NB4 (cell line): ENCODE measurements at regions not wholly inside any gene's neighbourhood (a gene's known extent, or its start where the extent isn't known, plus 50 kb on each side); places are given as distances from the start of the nearest gene placed in this dataset.
A peak's percentile ranks its signal among the peaks of the same experiment; 100 is the strongest.

Source experiments
- DNase-seq: peaks from one replicate; pipeline ENCODE4 v3.0.0; 2010; ENCODE audit warnings: low read depth
- H3K4me3 ChIP-seq: one replicate; pipeline ENCODE4 v1.5.1; 2011; ENCODE audit warnings: mild to moderate bottlenecking, low read depth, low read length, moderate library complexity
- MYC ChIP-seq: IDR thresholded peaks from 2 replicates; pipeline ENCODE4 v1.6.1; 2011; ENCODE audit warnings: low read depth, low read length
- POLR2A ChIP-seq: IDR thresholded peaks from 2 replicates; pipeline ENCODE4 v1.6.1; 2011; ENCODE audit warnings: mild to moderate bottlenecking; ENCODE audit not compliant: insufficient read length; ENCODE audit errors: extremely low read depth
- TF ChIP-seq, protein P1 (sequence below): IDR thresholded peaks from 2 replicates; pipeline ENCODE4 v1.6.1; 2011; ENCODE audit warnings: low read depth, low read length
- TF ChIP-seq, protein P2 (sequence below): IDR thresholded peaks from one replicate; pipeline ENCODE4 v1.5.1; 2012; ENCODE audit warnings: low read depth, low read length

DNA sequence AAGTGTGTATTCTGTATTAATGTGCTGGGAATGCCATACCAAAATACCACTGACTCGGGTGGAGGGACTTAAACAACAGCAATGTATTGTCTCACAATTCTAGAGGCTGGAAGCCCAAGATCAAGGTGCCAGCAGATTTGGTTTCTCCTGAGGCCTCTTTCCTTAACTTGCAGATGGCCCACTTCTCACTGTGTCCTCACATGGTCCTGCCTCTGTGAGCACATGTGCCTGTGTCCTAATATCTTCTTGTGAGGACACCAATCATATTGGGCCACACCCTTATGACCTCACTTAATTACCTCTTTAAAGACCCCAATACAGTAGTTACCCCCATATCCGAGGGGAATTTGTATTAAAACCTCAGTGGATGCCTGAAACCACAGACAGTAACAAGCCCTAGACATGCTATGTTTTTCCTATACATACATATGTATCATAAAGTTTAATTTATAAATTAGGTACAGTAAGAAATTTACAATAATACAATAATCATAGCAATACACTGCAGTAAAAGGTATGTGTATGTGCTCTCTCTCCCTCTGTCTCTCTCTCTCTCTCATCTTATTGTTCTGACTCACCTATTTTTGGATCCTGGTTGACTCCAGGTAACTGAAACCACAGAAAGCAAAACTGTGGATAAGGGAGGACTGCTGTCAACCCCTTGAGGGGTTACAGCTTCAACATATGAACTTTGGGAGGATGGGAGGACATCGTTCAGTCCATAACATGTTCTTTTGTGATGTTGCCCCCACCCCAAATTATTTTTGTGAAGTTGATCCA, 174.3 kb downstream of the IRS2 start:
- no peak overlapping the region for H3K4me3 ChIP-seq
- DNase-seq = no peak
- TF ChIP-seq POLR2A = no peak
- TF ChIP-seq MYC = no peak
- TF ChIP-seq, protein P1, sequence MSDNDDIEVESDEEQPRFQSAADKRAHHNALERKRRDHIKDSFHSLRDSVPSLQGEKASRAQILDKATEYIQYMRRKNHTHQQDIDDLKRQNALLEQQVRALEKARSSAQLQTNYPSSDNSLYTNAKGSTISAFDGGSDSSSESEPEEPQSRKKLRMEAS = peak; percentile 65; the same call in 1 of the 2 replicates

DNA sequence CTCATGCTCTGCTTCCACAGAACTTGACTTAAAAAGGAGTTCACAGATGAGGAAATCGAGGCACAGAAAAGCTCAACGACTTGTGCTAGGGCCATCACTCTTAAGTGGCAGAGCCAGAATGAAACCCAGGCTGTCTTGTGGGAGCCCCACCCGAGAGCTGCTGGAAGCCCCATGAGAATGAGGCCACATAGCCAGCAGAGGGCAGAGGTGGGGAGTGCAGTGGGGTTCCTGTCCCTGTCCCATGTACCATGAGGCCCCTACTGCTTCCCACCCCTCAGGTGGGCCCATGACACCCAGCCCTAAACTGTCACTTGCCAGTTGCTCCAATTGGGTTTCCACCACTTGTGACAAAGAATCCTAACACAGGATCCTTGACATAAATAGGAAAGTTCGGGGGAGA, 175.9 kb downstream of the IRS2 start:
- no peak overlapping the region for H3K4me3 ChIP-seq
- peak; percentile 67 for DNase-seq
- TF ChIP-seq MYC (0 out of 2 replicates have a peak, but pooled peaks have one; percentile 37), POLR2A (no peak)
- TF ChIP-seq, protein P1 = no peak
- TF ChIP-seq, protein P2, sequence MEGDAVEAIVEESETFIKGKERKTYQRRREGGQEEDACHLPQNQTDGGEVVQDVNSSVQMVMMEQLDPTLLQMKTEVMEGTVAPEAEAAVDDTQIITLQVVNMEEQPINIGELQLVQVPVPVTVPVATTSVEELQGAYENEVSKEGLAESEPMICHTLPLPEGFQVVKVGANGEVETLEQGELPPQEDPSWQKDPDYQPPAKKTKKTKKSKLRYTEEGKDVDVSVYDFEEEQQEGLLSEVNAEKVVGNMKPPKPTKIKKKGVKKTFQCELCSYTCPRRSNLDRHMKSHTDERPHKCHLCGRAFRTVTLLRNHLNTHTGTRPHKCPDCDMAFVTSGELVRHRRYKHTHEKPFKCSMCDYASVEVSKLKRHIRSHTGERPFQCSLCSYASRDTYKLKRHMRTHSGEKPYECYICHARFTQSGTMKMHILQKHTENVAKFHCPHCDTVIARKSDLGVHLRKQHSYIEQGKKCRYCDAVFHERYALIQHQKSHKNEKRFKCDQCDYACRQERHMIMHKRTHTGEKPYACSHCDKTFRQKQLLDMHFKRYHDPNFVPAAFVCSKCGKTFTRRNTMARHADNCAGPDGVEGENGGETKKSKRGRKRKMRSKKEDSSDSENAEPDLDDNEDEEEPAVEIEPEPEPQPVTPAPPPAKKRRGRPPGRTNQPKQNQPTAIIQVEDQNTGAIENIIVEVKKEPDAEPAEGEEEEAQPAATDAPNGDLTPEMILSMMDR = peak; percentile 49

DNA sequence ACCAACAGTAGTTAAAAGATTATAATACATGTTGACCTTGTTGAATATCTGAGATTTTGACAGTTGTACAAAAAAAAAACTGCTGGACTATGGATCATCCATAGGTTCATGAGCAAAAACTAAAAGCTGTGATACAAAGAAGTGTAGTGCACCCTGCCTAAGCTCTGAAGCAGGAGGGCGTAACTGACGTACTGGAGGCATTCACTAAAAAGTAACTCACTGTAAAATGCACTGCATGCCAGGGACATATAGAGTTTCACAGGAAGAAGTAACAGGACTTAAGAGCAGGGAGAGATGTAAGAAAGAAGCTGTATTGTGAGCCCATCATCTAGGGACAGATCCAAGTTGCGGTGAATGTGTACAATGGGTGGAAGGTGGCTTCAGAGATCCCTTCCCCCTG, 177.9 kb downstream of the IRS2 start:
- H3K4me3 ChIP-seq = no peak overlapping the region
- DNase-seq = no peak
- TF ChIP-seq POLR2A (no peak), MYC (no peak)
- TF ChIP-seq, protein P2 = no peak
- TF ChIP-seq, protein P1 = no peak

DNA sequence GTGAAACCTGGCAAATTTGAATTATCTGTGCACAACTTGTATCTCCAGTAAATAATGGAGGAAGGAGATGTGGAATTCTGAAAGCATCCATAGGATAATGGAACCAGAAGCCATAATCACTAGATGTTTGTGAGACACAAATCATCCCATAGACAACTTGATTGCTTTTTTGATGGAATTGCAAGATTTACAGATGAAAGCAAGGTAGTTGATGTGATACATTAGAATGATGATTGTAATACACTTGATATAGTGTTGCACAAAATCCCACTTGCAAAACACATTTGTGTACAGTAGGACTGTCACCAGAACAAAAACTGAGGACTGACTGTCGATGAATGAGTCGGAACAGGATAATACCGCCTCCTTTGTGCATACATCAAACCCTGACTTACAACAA, 178.3 kb downstream of the IRS2 start:
- DNase-seq = no peak
- no peak for TF ChIP-seq POLR2A
- TF ChIP-seq, protein P2 = no peak
- no peak for TF ChIP-seq MYC
- TF ChIP-seq, protein P1 = no peak
- H3K4me3 ChIP-seq = no peak overlapping the region

DNA sequence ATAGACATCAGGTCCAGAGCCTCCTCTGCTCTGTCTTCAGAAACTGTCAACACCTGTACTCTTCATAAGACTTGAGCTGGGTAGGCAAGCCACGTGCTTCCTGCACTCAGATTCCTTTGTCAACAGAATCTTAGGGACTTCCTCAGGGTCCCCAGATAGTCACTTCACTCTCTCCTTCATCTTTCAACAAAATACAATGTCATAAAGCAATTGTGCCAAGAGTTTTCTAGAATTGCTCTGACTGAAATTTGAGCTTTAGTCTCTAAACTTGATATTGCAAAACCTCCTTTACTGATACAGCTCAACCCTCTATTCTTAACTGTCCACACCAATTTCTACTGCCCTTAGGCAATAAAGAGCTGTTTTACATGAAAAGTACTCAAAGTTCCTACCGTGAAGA, 179.9 kb downstream of the IRS2 start:
- no peak overlapping the region for H3K4me3 ChIP-seq
- no peak for DNase-seq
- TF ChIP-seq POLR2A (no peak), MYC (no peak)
- TF ChIP-seq, protein P1 = peak; percentile 76

DNA sequence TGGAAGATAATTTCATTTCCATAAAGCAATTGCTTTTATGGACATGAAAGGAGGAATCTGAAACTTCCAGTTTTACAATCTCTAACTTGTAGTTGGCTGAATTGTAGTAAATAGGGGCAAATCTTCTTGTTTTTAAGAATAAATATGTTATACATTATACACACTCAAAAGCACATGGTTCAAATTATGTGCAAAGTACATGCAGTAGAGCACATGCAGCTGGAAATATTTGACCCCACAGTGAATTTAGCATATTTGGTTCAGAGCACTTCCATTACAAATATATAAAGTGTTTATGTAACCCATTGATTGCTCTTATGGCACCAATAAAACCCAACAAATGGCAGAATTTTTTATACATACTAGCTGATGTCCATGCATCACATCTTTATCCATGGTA, 180.5 kb downstream of the IRS2 start:
- TF ChIP-seq POLR2A = no peak
- TF ChIP-seq, protein P1 = peak; percentile 49; the same call in 1 of the 2 replicates
- no peak for DNase-seq
- no peak overlapping the region for H3K4me3 ChIP-seq

DNA sequence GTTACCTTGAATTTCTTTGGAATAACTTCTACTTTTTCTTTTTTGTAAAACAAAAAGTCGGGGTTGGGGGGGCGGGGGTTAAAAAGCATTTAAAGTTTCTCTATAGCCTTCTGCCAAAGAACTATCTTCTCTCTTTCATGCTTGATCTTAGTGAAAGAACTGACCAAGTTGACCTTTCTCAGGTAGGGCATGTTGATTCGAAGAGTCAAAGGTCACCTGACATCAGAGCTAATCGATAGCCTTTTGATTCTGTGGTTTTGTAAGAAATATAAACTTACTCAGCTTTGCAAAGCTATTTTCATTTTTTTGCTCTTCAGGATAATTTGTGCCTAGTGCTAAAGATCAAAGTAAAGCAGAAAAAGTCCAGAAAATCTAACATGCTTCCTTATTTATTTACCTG, 181.5 kb downstream of the IRS2 start:
- DNase-seq = no peak
- no peak overlapping the region for H3K4me3 ChIP-seq
- TF ChIP-seq, protein P2 = no peak
- TF ChIP-seq, protein P1 = no peak
- TF ChIP-seq MYC (no peak), POLR2A (no peak)
